HFFc6 (cell line): ENCODE measurements at regions not wholly inside any gene's neighbourhood (a gene's known extent, or its start where the extent isn't known, plus 50 kb on each side); places are given as distances from the start of the nearest gene placed in this dataset.

Experiments used
- DNase-seq: peaks from one replicate; pipeline ENCODE4 v3.0.0-alpha.2; 2018
- H3K27ac Mint-ChIP-seq: 2 replicates; pipeline ENCODE4 v1.8.0; 2020; ENCODE audit warnings: mild to moderate bottlenecking, mixed read lengths
- H3K27me3 Mint-ChIP-seq: 2 replicates; pipeline ENCODE4 v1.8.0; 2021; ENCODE audit warnings: mild to moderate bottlenecking, moderate library complexity, mixed read lengths; ENCODE audit not compliant: insufficient read depth
- H3K36me3 Mint-ChIP-seq: 2 replicates; pipeline ENCODE4 v1.8.0; 2021; ENCODE audit warnings: low read depth, mixed read lengths
- H3K4me1 Mint-ChIP-seq: 2 replicates; pipeline ENCODE4 v1.8.0; 2020; ENCODE audit warnings: low read depth, mixed read lengths
- H3K4me3 Mint-ChIP-seq: 2 replicates; pipeline ENCODE4 v1.8.0; 2020; ENCODE audit warnings: mild to moderate bottlenecking, moderate library complexity, mixed read lengths
- H3K9me3 Mint-ChIP-seq: 2 replicates; pipeline ENCODE4 v1.8.0; 2020; ENCODE audit warnings: mild to moderate bottlenecking, mixed read lengths
- CTCF ChIP-seq: fragments of 200-600 bp; sonication (generic); IDR thresholded peaks from 2 replicates; pipeline ENCODE4 v1.5.0; 2021; ENCODE audit warnings: antibody characterized with exemption, mild to moderate bottlenecking

GRCh38 chr10:106284802-106285587 lies 879.5 kb downstream of the SORCS1 start:
- TF ChIP-seq CTCF, result no peak
- Mint-ChIP-seq H3K27ac (peak overlapping the region; percentile 43; the same call in 1 of the 2 replicates), H3K4me1 (peaks cover 8% of the 10 kb centered on the region; the same call in 1 of the 2 replicates), H3K36me3 (no peaks in the 10 kb centered on the region), H3K9me3 (no peaks in the 10 kb centered on the region; the same call in 1 of the 2 replicates), H3K4me3 (peak overlapping the region; percentile 6; the same call in 1 of the 2 replicates), H3K27me3 (no peaks in the 10 kb centered on the region; the same call in 1 of the 2 replicates)
- DNase-seq, result no peak

GRCh38 chr10:106280896-106281460 lies 883.5 kb downstream of the SORCS1 start:
- Mint-ChIP-seq H3K36me3 (no peaks in the 10 kb centered on the region), H3K4me1 (peaks cover 8% of the 10 kb centered on the region; the same call in 1 of the 2 replicates), H3K27me3 (no peaks in the 10 kb centered on the region), H3K4me3 (no peak overlapping the region), H3K27ac (no peak overlapping the region), H3K9me3 (no peaks in the 10 kb centered on the region; the same call in 1 of the 2 replicates)
- no peak for TF ChIP-seq CTCF
- DNase-seq, result no peak

GRCh38 chr10:106278383-106278782 lies 886.1 kb downstream of the SORCS1 start:
- no peaks in the 10 kb centered on the region for H3K27me3 Mint-ChIP-seq

GRCh38 chr10:106271237-106271636 lies 893.3 kb downstream of the SORCS1 start:
- TF ChIP-seq CTCF, result peak; percentile 51
- Mint-ChIP-seq H3K36me3 (no peaks in the 10 kb centered on the region), H3K9me3 (no peaks in the 10 kb centered on the region), H3K27me3 (no peaks in the 10 kb centered on the region; the same call in none of the 2 replicates), H3K4me3 (no peak overlapping the region), H3K4me1 (no peaks in the 10 kb centered on the region; the same call in 1 of the 2 replicates), H3K27ac (no peak overlapping the region)
- DNase-seq, result no peak

More at GRCh38 chr10:106278383-106278782, 886.1 kb downstream of the SORCS1 start:
- Mint-ChIP-seq H3K27ac (no peak overlapping the region), H3K9me3 (no peaks in the 10 kb centered on the region; the same call in 1 of the 2 replicates), H3K4me3 (no peak overlapping the region), H3K4me1 (no peaks in the 10 kb centered on the region), H3K36me3 (no peaks in the 10 kb centered on the region)
- TF ChIP-seq CTCF, result no peak
- DNase-seq, result no peak

GRCh38 chr10:106268000-106268399 lies 896.5 kb downstream of the SORCS1 start:
- Mint-ChIP-seq H3K4me1 (no peaks in the 10 kb centered on the region; the same call in 1 of the 2 replicates), H3K36me3 (no peaks in the 10 kb centered on the region), H3K9me3 (no peaks in the 10 kb centered on the region), H3K4me3 (no peak overlapping the region), H3K27ac (no peak overlapping the region), H3K27me3 (no peaks in the 10 kb centered on the region; the same call in 1 of the 2 replicates)
- DNase-seq, result no peak
- no peak for TF ChIP-seq CTCF
